ENCODE measurements at regions not wholly inside any gene's neighbourhood (a gene's known extent, or its start where the extent isn't known, plus 50 kb on each side); places are given as distances from the start of the nearest gene placed in this dataset.

GRCh38 chr2:220148471-220149248 lies 521.2 kb downstream of the SLC4A3 start:
- Histone ChIP-seq H3K27me3 (ENCODE audit: control insufficient read depth, insufficient read depth, low read length) (no peaks in the 10 kb centered on the region), H3K36me3 (ENCODE audit: control insufficient read depth, insufficient read depth, low read length) (no peaks in the 10 kb centered on the region), H3K4me1 (ENCODE audit: control insufficient read depth, insufficient read depth, low read length) (no peaks in the 10 kb centered on the region), H3K9ac (ENCODE audit: low read depth, low read length) (no peak overlapping the region), H3K4me3 (ENCODE audit: low read depth, low read length) (no peak overlapping the region), H3K9me3 (ENCODE audit: control insufficient read depth, insufficient read depth, low read length) (no peaks in the 10 kb centered on the region)

GRCh38 chr2:220151341-220151740 lies 523.9 kb downstream of the SLC4A3 start:
- H3K9me3 ChIP-seq (ENCODE audit: control insufficient read depth, insufficient read depth, low read length), result no peaks in the 10 kb centered on the region
- no peak overlapping the region for H3K9ac ChIP-seq (ENCODE audit: low read depth, low read length)
- no peaks in the 10 kb centered on the region for H3K36me3 ChIP-seq (ENCODE audit: control insufficient read depth, insufficient read depth, low read length)
- no peak overlapping the region for H3K4me3 ChIP-seq (ENCODE audit: low read depth, low read length)
- no peaks in the 10 kb centered on the region for H3K4me1 ChIP-seq (ENCODE audit: control insufficient read depth, insufficient read depth, low read length)
- no peaks in the 10 kb centered on the region for H3K27me3 ChIP-seq (ENCODE audit: control insufficient read depth, insufficient read depth, low read length)

GRCh38 chr2:220152281-220152935 lies 525.0 kb downstream of the SLC4A3 start:
- Histone ChIP-seq H3K9me3 (ENCODE audit: control insufficient read depth, insufficient read depth, low read length) (no peaks in the 10 kb centered on the region), H3K9ac (ENCODE audit: low read depth, low read length) (no peak overlapping the region), H3K27me3 (ENCODE audit: control insufficient read depth, insufficient read depth, low read length) (no peaks in the 10 kb centered on the region), H3K4me1 (ENCODE audit: control insufficient read depth, insufficient read depth, low read length) (no peaks in the 10 kb centered on the region), H3K36me3 (ENCODE audit: control insufficient read depth, insufficient read depth, low read length) (no peaks in the 10 kb centered on the region), H3K4me3 (ENCODE audit: low read depth, low read length) (no peak overlapping the region)

GRCh38 chr2:220153118-220153517 lies 525.7 kb downstream of the SLC4A3 start:
- Histone ChIP-seq H3K27me3 (ENCODE audit: control insufficient read depth, insufficient read depth, low read length) (no peaks in the 10 kb centered on the region), H3K4me1 (ENCODE audit: control insufficient read depth, insufficient read depth, low read length) (no peaks in the 10 kb centered on the region), H3K9ac (ENCODE audit: low read depth, low read length) (no peak overlapping the region), H3K9me3 (ENCODE audit: control insufficient read depth, insufficient read depth, low read length) (no peaks in the 10 kb centered on the region), H3K4me3 (ENCODE audit: low read depth, low read length) (no peak overlapping the region), H3K36me3 (ENCODE audit: control insufficient read depth, insufficient read depth, low read length) (no peaks in the 10 kb centered on the region)

GRCh38 chr2:220154304-220154703 lies 526.9 kb downstream of the SLC4A3 start:
- Histone ChIP-seq H3K36me3 (ENCODE audit: control insufficient read depth, insufficient read depth, low read length) (no peaks in the 10 kb centered on the region), H3K4me1 (ENCODE audit: control insufficient read depth, insufficient read depth, low read length) (no peaks in the 10 kb centered on the region), H3K9ac (ENCODE audit: low read depth, low read length) (no peak overlapping the region), H3K4me3 (ENCODE audit: low read depth, low read length) (no peak overlapping the region), H3K9me3 (ENCODE audit: control insufficient read depth, insufficient read depth, low read length) (no peaks in the 10 kb centered on the region), H3K27me3 (ENCODE audit: control insufficient read depth, insufficient read depth, low read length) (no peaks in the 10 kb centered on the region)

GRCh38 chr2:220157312-220157711 lies 529.9 kb downstream of the SLC4A3 start:
- H3K4me3 ChIP-seq (ENCODE audit: low read depth, low read length), result no peak overlapping the region
- no peaks in the 10 kb centered on the region for H3K9me3 ChIP-seq (ENCODE audit: control insufficient read depth, insufficient read depth, low read length)
- no peaks in the 10 kb centered on the region for H3K4me1 ChIP-seq (ENCODE audit: control insufficient read depth, insufficient read depth, low read length)
- no peak overlapping the region for H3K9ac ChIP-seq (ENCODE audit: low read depth, low read length)
- no peaks in the 10 kb centered on the region for H3K36me3 ChIP-seq (ENCODE audit: control insufficient read depth, insufficient read depth, low read length)
- H3K27me3 ChIP-seq (ENCODE audit: control insufficient read depth, insufficient read depth, low read length), result no peaks in the 10 kb centered on the region

GRCh38 chr2:220159738-220160137 lies 532.3 kb downstream of the SLC4A3 start:
- no peaks in the 10 kb centered on the region for H3K9me3 ChIP-seq (ENCODE audit: control insufficient read depth, insufficient read depth, low read length)
- H3K4me3 ChIP-seq (ENCODE audit: low read depth, low read length), result no peak overlapping the region
- H3K27me3 ChIP-seq (ENCODE audit: control insufficient read depth, insufficient read depth, low read length), result no peaks in the 10 kb centered on the region
- no peaks in the 10 kb centered on the region for H3K36me3 ChIP-seq (ENCODE audit: control insufficient read depth, insufficient read depth, low read length)
- H3K9ac ChIP-seq (ENCODE audit: low read depth, low read length), result no peak overlapping the region
- H3K4me1 ChIP-seq (ENCODE audit: control insufficient read depth, insufficient read depth, low read length), result no peaks in the 10 kb centered on the region

- Histone ChIP-seq H3K27me3 (ENCODE audit: control insufficient read depth, insufficient read depth, low read length) (no peaks in the 10 kb centered on the region), H3K4me3 (ENCODE audit: low read depth, low read length) (no peak overlapping the region), H3K9ac (ENCODE audit: low read depth, low read length) (no peak overlapping the region), H3K4me1 (ENCODE audit: control insufficient read depth, insufficient read depth, low read length) (no peaks in the 10 kb centered on the region), H3K9me3 (ENCODE audit: control insufficient read depth, insufficient read depth, low read length) (no peaks in the 10 kb centered on the region), H3K36me3 (ENCODE audit: control insufficient read depth, insufficient read depth, low read length) (no peaks in the 10 kb centered on the region)
Measured at GRCh38 chr2:220162320-220162719, 534.9 kb downstream of the SLC4A3 start.

GRCh38 chr2:220163486-220163885 lies 536.1 kb downstream of the SLC4A3 start:
- no peaks in the 10 kb centered on the region for H3K27me3 ChIP-seq (ENCODE audit: control insufficient read depth, insufficient read depth, low read length)
- no peak overlapping the region for H3K4me3 ChIP-seq (ENCODE audit: low read depth, low read length)
- no peak overlapping the region for H3K9ac ChIP-seq (ENCODE audit: low read depth, low read length)
- no peaks in the 10 kb centered on the region for H3K36me3 ChIP-seq (ENCODE audit: control insufficient read depth, insufficient read depth, low read length)
- H3K4me1 ChIP-seq (ENCODE audit: control insufficient read depth, insufficient read depth, low read length), result no peaks in the 10 kb centered on the region
- no peaks in the 10 kb centered on the region for H3K9me3 ChIP-seq (ENCODE audit: control insufficient read depth, insufficient read depth, low read length)

- H3K4me1 ChIP-seq (ENCODE audit: control insufficient read depth, insufficient read depth, low read length), result no peaks in the 10 kb centered on the region
- no peak overlapping the region for H3K9ac ChIP-seq (ENCODE audit: low read depth, low read length)
- H3K9me3 ChIP-seq (ENCODE audit: control insufficient read depth, insufficient read depth, low read length), result no peaks in the 10 kb centered on the region
- H3K27me3 ChIP-seq (ENCODE audit: control insufficient read depth, insufficient read depth, low read length), result no peaks in the 10 kb centered on the region
- H3K36me3 ChIP-seq (ENCODE audit: control insufficient read depth, insufficient read depth, low read length), result no peaks in the 10 kb centered on the region
- no peak overlapping the region for H3K4me3 ChIP-seq (ENCODE audit: low read depth, low read length)
Measured at GRCh38 chr2:220165401-220165800, 538.0 kb downstream of the SLC4A3 start.

GRCh38 chr2:220166616-220167015 lies 539.2 kb downstream of the SLC4A3 start:
- Histone ChIP-seq H3K36me3 (ENCODE audit: control insufficient read depth, insufficient read depth, low read length) (no peaks in the 10 kb centered on the region), H3K4me3 (ENCODE audit: low read depth, low read length) (no peak overlapping the region), H3K9ac (ENCODE audit: low read depth, low read length) (no peak overlapping the region), H3K4me1 (ENCODE audit: control insufficient read depth, insufficient read depth, low read length) (no peaks in the 10 kb centered on the region), H3K9me3 (ENCODE audit: control insufficient read depth, insufficient read depth, low read length) (no peaks in the 10 kb centered on the region), H3K27me3 (ENCODE audit: control insufficient read depth, insufficient read depth, low read length) (no peaks in the 10 kb centered on the region)

GRCh38 chr2:220167956-220168355 lies 540.5 kb downstream of the SLC4A3 start:
- H3K9ac ChIP-seq (ENCODE audit: low read depth, low read length), result no peak overlapping the region
- no peaks in the 10 kb centered on the region for H3K36me3 ChIP-seq (ENCODE audit: control insufficient read depth, insufficient read depth, low read length)
- H3K27me3 ChIP-seq (ENCODE audit: control insufficient read depth, insufficient read depth, low read length), result no peaks in the 10 kb centered on the region
- no peaks in the 10 kb centered on the region for H3K4me1 ChIP-seq (ENCODE audit: control insufficient read depth, insufficient read depth, low read length)
- H3K9me3 ChIP-seq (ENCODE audit: control insufficient read depth, insufficient read depth, low read length), result no peaks in the 10 kb centered on the region
- no peak overlapping the region for H3K4me3 ChIP-seq (ENCODE audit: low read depth, low read length)
